Endothelial cell of umbilical vein (primary cell): ENCODE measurements at regions not wholly inside any gene's neighbourhood (a gene's known extent, or its start where the extent isn't known, plus 50 kb on each side); places are given as distances from the start of the nearest gene placed in this dataset.

Experiments used
- BruUV-seq: library from RNA; stranded (reverse); fragments of 400-500 nt; replicated peaks from 2 replicates; lab custom pipeline; 2021; lab: Mats Ljungman, UMichigan
- CTCF ChIA-PET: fragments of 300-600, 350-600 bp; sonication (Branson Sonifier 250); formaldehyde crosslinking; loops from one replicate; lab custom pipeline; 2021; ENCODE audit warnings: antibody characterized with exemption, inconsistent platforms; lab: Charles Lee
- POLR2A ChIA-PET: fragments of 300-600, 350-600 bp; sonication (Branson Sonifier 250); formaldehyde crosslinking; loops from one replicate; lab custom pipeline; 2021; ENCODE audit warnings: antibody characterized with exemption, inconsistent platforms; lab: Charles Lee
- DNase-seq: peaks from one replicate; pipeline ENCODE4 v3.0.0-alpha.2; 2011; ENCODE audit warnings: low read depth, low spot score
- FAIRE-seq: peaks from 2 replicates; lab custom pipeline; 2011; peaks lifted over from hg19 to GRCh38; lab: Jason Lieb, UNC
- H2AFZ ChIP-seq: 2 replicates; pipeline ENCODE4 v1.6.0; 2012; ENCODE audit warnings: low read depth, low read length, control low read depth, inconsistent platforms
- H3K27ac ChIP-seq: 2 replicates; pipeline ENCODE4 v1.5.1; 2011; ENCODE audit warnings: low read depth, mild to moderate bottlenecking, control low read depth, low read length, moderate library complexity; ENCODE audit not compliant: insufficient read depth
- H3K27me3 ChIP-seq, 2 experiments: 2 replicates each; pipeline versions ENCODE4 v1.6.0 to v1.6.1; 2011; ENCODE audit warnings: low read length in 2 of 2, mixed read lengths in 1 of 2; ENCODE audit not compliant: control insufficient read depth in 2 of 2, insufficient read depth in 2 of 2
- H3K36me3 ChIP-seq, 2 experiments: 2 replicates in 1 of 2; 3 replicates in 1 of 2; pipeline ENCODE4 v1.5.1; 2011; ENCODE audit warnings: low read length in 2 of 2, mild to moderate bottlenecking in 1 of 2, moderate library complexity in 1 of 2; ENCODE audit not compliant: control insufficient read depth in 2 of 2, insufficient read depth in 2 of 2; ENCODE audit errors: extremely low read depth in 1 of 2
- H3K4me1 ChIP-seq: 3 replicates; pipeline ENCODE4 v1.5.1; 2011; ENCODE audit warnings: mild to moderate bottlenecking, low read length; ENCODE audit not compliant: control insufficient read depth, insufficient read depth; ENCODE audit errors: extremely low read depth
- H3K4me2 ChIP-seq: 2 replicates; pipeline ENCODE4 v1.6.1; 2011; ENCODE audit warnings: low read length, control low read depth, mixed read lengths; ENCODE audit not compliant: insufficient read depth
- H3K4me3 ChIP-seq, 3 experiments: fragments of 200-600 bp in 1 of 3; sonication (generic), shearing (Covaris generic) in 1 of 3; replicated peaks in 1 of 3; 2 replicates each; pipeline ENCODE4 v1.5.1; 2011 to 2016; ENCODE audit warnings: control low read depth in 3 of 3, low read length in 3 of 3, mild to moderate bottlenecking in 2 of 3, inconsistent platforms in 1 of 3, low read depth in 1 of 3, moderate library complexity in 1 of 3; ENCODE audit not compliant: insufficient read depth in 1 of 3
- H3K79me2 ChIP-seq: 2 replicates; pipeline ENCODE4 v1.6.0; 2012; ENCODE audit warnings: low read length, inconsistent platforms; ENCODE audit not compliant: control insufficient read depth, insufficient read depth
- H3K9ac ChIP-seq: replicated peaks from 2 replicates; pipeline ENCODE3; 2011; ENCODE audit warnings: low read length, control low read depth; ENCODE audit not compliant: insufficient read depth; ENCODE audit errors: extremely low read depth
- H3K9me1 ChIP-seq: replicated peaks from 3 replicates; pipeline ENCODE4 v1.6.0; 2011; ENCODE audit warnings: mild to moderate bottlenecking, low read length; ENCODE audit not compliant: control insufficient read depth, insufficient read depth; ENCODE audit errors: extremely low read depth
- H3K9me3 ChIP-seq: replicated peaks from 2 replicates; pipeline ENCODE4 v1.5.1; 2012; ENCODE audit warnings: low read length, inconsistent platforms; ENCODE audit not compliant: control insufficient read depth, insufficient read depth
- H4K20me1 ChIP-seq: replicated peaks from 2 replicates; pipeline ENCODE3; 2011; ENCODE audit warnings: mild to moderate bottlenecking, low read length; ENCODE audit not compliant: control insufficient read depth, insufficient read depth; ENCODE audit errors: extremely low read depth
- CTCF ChIP-seq, 2 donors: IDR thresholded peaks; 1 replicate in 1 of 2; 2 replicates in 1 of 2; pipeline ENCODE4 v1.5.1; 2011; ENCODE audit warnings: low read length in 2 of 2, mild to moderate bottlenecking in 2 of 2, moderate library complexity in 2 of 2, control low read depth in 1 of 2, inconsistent platforms in 1 of 2, low read depth in 1 of 2; ENCODE audit not compliant: insufficient read depth in 1 of 2; ENCODE audit errors: extremely low read depth in 1 of 2
- EZH2 ChIP-seq: IDR thresholded peaks from 2 replicates; pipeline ENCODE4 v1.6.1; 2012; ENCODE audit warnings: borderline replicate concordance, low read depth, mild to moderate bottlenecking, moderate library complexity, low read length, inconsistent platforms; ENCODE audit not compliant: severe bottlenecking
- GATA2 ChIP-seq: IDR thresholded peaks from 2 replicates; pipeline ENCODE4 v1.7.0; 2011; ENCODE audit warnings: low read depth, mild to moderate bottlenecking, moderate library complexity, mixed read lengths, low read length; ENCODE audit not compliant: insufficient read length, insufficient read depth
- MYC ChIP-seq: IDR thresholded peaks from one replicate; pipeline ENCODE4 v1.6.1; 2011; ENCODE audit warnings: mild to moderate bottlenecking, low read depth, low read length
- POLR2A ChIP-seq: IDR thresholded peaks from 2 replicates; pipeline ENCODE4 v1.6.1; 2012; ENCODE audit warnings: low read depth, mild to moderate bottlenecking, control low read depth, low read length
- POLR2AphosphoS5 ChIP-seq: IDR thresholded peaks from 2 replicates; pipeline ENCODE4 v1.6.1; 2012; ENCODE audit warnings: low read depth, mild to moderate bottlenecking, control low read depth, low read length, moderate library complexity; ENCODE audit not compliant: insufficient read depth
- dilution Hi-C: fragments of 300-500 bp; cut with MboI; formaldehyde crosslinking; loops from one replicate; pipeline ENCODE4 v1.15.0; 2019; ENCODE audit warnings: low sequenced_read_pairs; ENCODE audit not compliant: extremely low pct_ligation_motif_present
- intact Hi-C: fragments of 100-400 bp; cut with micrococcal nuclease; formaldehyde crosslinking; loops from one replicate; pipeline ENCODE4 v1.10.0; 2022
- TF ChIP-seq, protein P1 (sequence below): IDR thresholded peaks from 2 replicates; pipeline ENCODE4 v1.6.1; 2011; ENCODE audit not compliant: insufficient read depth, insufficient read length

DNA sequence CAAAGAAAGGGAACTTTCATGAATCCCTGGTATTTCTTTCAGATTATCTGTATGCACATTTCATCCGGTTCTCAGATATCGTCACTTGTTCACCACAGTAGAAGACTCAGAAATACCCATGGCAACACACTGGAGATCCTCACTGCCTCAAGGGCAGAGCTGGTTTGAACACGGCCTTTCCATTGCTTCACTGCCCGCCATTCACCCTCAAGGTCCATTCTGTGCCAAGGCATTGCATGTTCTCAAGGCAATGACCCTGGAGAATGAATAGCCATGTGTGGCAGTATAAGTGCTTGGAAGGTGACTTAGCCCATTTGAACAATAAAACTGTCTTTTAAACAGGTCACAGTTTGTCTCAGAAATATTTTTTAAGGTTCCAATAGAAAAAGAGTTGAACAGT is 606.5 kb downstream of the IPMK start:
- Histone ChIP-seq H3K27me3 (no peaks in the 10 kb centered on the region), H3K4me1 (no peaks in the 10 kb centered on the region), H3K9me1 (no peaks in the 10 kb centered on the region), H3K4me3 (no peak overlapping the region), H3K27ac (no peak overlapping the region), H2AFZ (no peak overlapping the region), H3K9ac (no peak overlapping the region), H3K79me2 (no peaks in the 10 kb centered on the region), H3K4me2 (no peak overlapping the region), H4K20me1 (no peaks in the 10 kb centered on the region), H3K36me3 (no peaks in the 10 kb centered on the region), H3K9me3 (no peaks in the 10 kb centered on the region)
- dilution Hi-C loops (no loop called here), intact Hi-C loops (no loop called here)
- TF ChIP-seq POLR2AphosphoS5 (no peak), GATA2 (no peak), EZH2 (no peak), MYC (no peak), POLR2A (no peak), CTCF (IDR thresholded peaks at IDR 0.05; ENCODE audit: extremely low read depth in 1 of 2, insufficient read depth in 1 of 2, low read depth in 1 of 2, low read length in 2 of 2) (no peak)
- TF ChIP-seq, protein P1, sequence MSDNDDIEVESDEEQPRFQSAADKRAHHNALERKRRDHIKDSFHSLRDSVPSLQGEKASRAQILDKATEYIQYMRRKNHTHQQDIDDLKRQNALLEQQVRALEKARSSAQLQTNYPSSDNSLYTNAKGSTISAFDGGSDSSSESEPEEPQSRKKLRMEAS = no peak
- POLR2A ChIA-PET = no interaction called here
- FAIRE-seq = no peak
- CTCF ChIA-PET = no interaction called here
- no TSS peak for BruUV-seq
- no peak for DNase-seq
